ENCODE measurements at regions not wholly inside any gene's neighbourhood (a gene's known extent, or its start where the extent isn't known, plus 50 kb on each side); places are given as distances from the start of the nearest gene placed in this dataset.

GRCh38 chr15:87492321-87492720 lies 764.2 kb downstream of the NTRK3 start:
- Mint-ChIP-seq H3K4me1 (no peaks in the 10 kb centered on the region), H3K36me3 (no peaks in the 10 kb centered on the region), H3K27me3 (ENCODE audit: low read depth in 2 of 2) (no peaks in the 10 kb centered on the region), H3K9me3 (peaks cover 13 to 16% of the 10 kb centered on the region in 2 donors), H3K27ac (no peak overlapping the region), H3K4me3 (no peak overlapping the region)
- no peaks in the 10 kb centered on the region for H3K4me1 ChIP-seq (ENCODE audit: control insufficient read depth, insufficient read depth, low read length)
- H3K36me3 ChIP-seq (ENCODE audit: control insufficient read depth, insufficient read depth, low read length), result no peaks in the 10 kb centered on the region
- DNase-seq, result no peak
- no CpG with 5 or more reads among the region's 1 CpG for WGBS (ENCODE audit: insufficient coverage)
- H3K4me3 ChIP-seq (ENCODE audit: low read length), result no peak overlapping the region
- no peak overlapping the region for H3K27ac ChIP-seq (ENCODE audit: low read length)
- no peaks in the 10 kb centered on the region for H3K9me3 ChIP-seq (ENCODE audit: control insufficient read depth, insufficient read depth, low read length)
- intact Hi-C loops (cut with micrococcal nuclease), result no loop called here
- no peak for TF ChIP-seq CTCF (IDR thresholded peaks at IDR 0.05)
- H3K27me3 ChIP-seq (ENCODE audit: control insufficient read depth, insufficient read depth, low read length), result no peaks in the 10 kb centered on the region
- ATAC-seq, result no peak

- Mint-ChIP-seq H3K9me3 (peaks cover 10 to 11% of the 10 kb centered on the region in 2 donors), H3K27ac (no peak overlapping the region)
Measured at GRCh38 chr15:87490666-87491065, 765.9 kb downstream of the NTRK3 start.

GRCh38 chr15:87489902-87490665 lies 766.5 kb downstream of the NTRK3 start:
- intact Hi-C loops (cut with micrococcal nuclease), result no loop called here
- no peak overlapping the region for H3K27ac ChIP-seq (ENCODE audit: low read length)
- no peaks in the 10 kb centered on the region for H3K9me3 ChIP-seq (ENCODE audit: control insufficient read depth, insufficient read depth, low read length)
- DNase-seq (no peak), ATAC-seq (no peak)
- no peak overlapping the region for H3K4me3 ChIP-seq (ENCODE audit: low read length)
- peaks cover 5 to 6% of the 10 kb centered on the region in 2 donors for H3K9me3 Mint-ChIP-seq
- no peak overlapping the region for H3K27ac Mint-ChIP-seq
- H3K4me1 ChIP-seq (ENCODE audit: control insufficient read depth, insufficient read depth, low read length), result no peaks in the 10 kb centered on the region
- no peaks in the 10 kb centered on the region for H3K36me3 ChIP-seq (ENCODE audit: control insufficient read depth, insufficient read depth, low read length)
- TF ChIP-seq CTCF (IDR thresholded peaks at IDR 0.05), result no peak
- H3K27me3 Mint-ChIP-seq (ENCODE audit: low read depth in 2 of 2), result no peaks in the 10 kb centered on the region
- H3K36me3 Mint-ChIP-seq, result no peaks in the 10 kb centered on the region
- no peaks in the 10 kb centered on the region for H3K27me3 ChIP-seq (ENCODE audit: control insufficient read depth, insufficient read depth, low read length)
- 85% methylated on average over 4 of the region's 4 CpGs for WGBS (ENCODE audit: insufficient coverage)
- H3K4me3 Mint-ChIP-seq, result no peak overlapping the region
- no peaks in the 10 kb centered on the region for H3K4me1 Mint-ChIP-seq

More at GRCh38 chr15:87490666-87491065, 765.9 kb downstream of the NTRK3 start:
- Histone ChIP-seq H3K9me3 (ENCODE audit: control insufficient read depth, insufficient read depth, low read length) (no peaks in the 10 kb centered on the region), H3K27ac (ENCODE audit: low read length) (no peak overlapping the region), H3K4me3 (ENCODE audit: low read length) (no peak overlapping the region), H3K27me3 (ENCODE audit: control insufficient read depth, insufficient read depth, low read length) (no peaks in the 10 kb centered on the region), H3K4me1 (ENCODE audit: control insufficient read depth, insufficient read depth, low read length) (no peaks in the 10 kb centered on the region), H3K36me3 (ENCODE audit: control insufficient read depth, insufficient read depth, low read length) (no peaks in the 10 kb centered on the region)
- no peaks in the 10 kb centered on the region for H3K36me3 Mint-ChIP-seq
- H3K4me3 Mint-ChIP-seq, result no peak overlapping the region
- WGBS (ENCODE audit: insufficient coverage), result 100% methylated on average over 1 of the region's 4 CpGs
- TF ChIP-seq CTCF (IDR thresholded peaks at IDR 0.05), result no peak
- intact Hi-C loops (cut with micrococcal nuclease), result no loop called here
- H3K27me3 Mint-ChIP-seq (ENCODE audit: low read depth in 2 of 2), result no peaks in the 10 kb centered on the region
- H3K4me1 Mint-ChIP-seq, result no peaks in the 10 kb centered on the region
- no peak for DNase-seq
- no peak for ATAC-seq

- Histone ChIP-seq H3K36me3 (ENCODE audit: control insufficient read depth, insufficient read depth, low read length) (no peaks in the 10 kb centered on the region), H3K4me1 (ENCODE audit: control insufficient read depth, insufficient read depth, low read length) (no peaks in the 10 kb centered on the region), H3K27ac (ENCODE audit: low read length) (no peak overlapping the region), H3K27me3 (ENCODE audit: control insufficient read depth, insufficient read depth, low read length) (no peaks in the 10 kb centered on the region), H3K4me3 (ENCODE audit: low read length) (no peak overlapping the region), H3K9me3 (ENCODE audit: control insufficient read depth, insufficient read depth, low read length) (no peaks in the 10 kb centered on the region)
- no peaks in the 10 kb centered on the region for H3K36me3 Mint-ChIP-seq
- intact Hi-C loops (cut with micrococcal nuclease), result no loop called here
- no peak for TF ChIP-seq CTCF (IDR thresholded peaks at IDR 0.05)
- no peaks in the 10 kb centered on the region for H3K4me1 Mint-ChIP-seq
- DNase-seq, result no peak
- H3K9me3 Mint-ChIP-seq, result peaks cover 5 to 6% of the 10 kb centered on the region in 2 donors
- H3K27me3 Mint-ChIP-seq (ENCODE audit: low read depth in 2 of 2), result no peaks in the 10 kb centered on the region
- no peak overlapping the region for H3K4me3 Mint-ChIP-seq
- ATAC-seq, result no peak
- H3K27ac Mint-ChIP-seq, result no peak overlapping the region
Measured at GRCh38 chr15:87489456-87489855, 767.1 kb downstream of the NTRK3 start.

Data from natural killer cell (primary cell).